ENCODE measurements at regions not wholly inside any gene's neighbourhood (a gene's known extent, or its start where the extent isn't known, plus 50 kb on each side); places are given as distances from the start of the nearest gene placed in this dataset.

- TF ChIP-seq YY1 (IDR thresholded peaks at IDR 0.05; ENCODE audit: low read depth) (no peak), TCF12 (IDR thresholded peaks at IDR 0.05; ENCODE audit: low read depth) (no peak), NFIC (IDR thresholded peaks at IDR 0.05) (no peak), FOXM1 (IDR thresholded peaks at IDR 0.05; ENCODE audit: borderline replicate concordance, low read depth) (no peak), MAX (IDR thresholded peaks at IDR 0.05) (no peak), ZBTB7A (IDR thresholded peaks at IDR 0.05; ENCODE audit: low read depth) (no peak), TEAD4 (IDR thresholded peaks at IDR 0.05) (no peak)
These were observed 707.1 kb downstream of the EFNA5 start for GRCh38 chr5:106963630-106964029.

- TF ChIP-seq EP300 (IDR thresholded peaks at IDR 0.05; ENCODE audit: borderline replicate concordance) (no peak), TAF1 (IDR thresholded peaks at IDR 0.05; ENCODE audit: low read depth) (no peak), USF1 (IDR thresholded peaks at IDR 0.05) (no peak), NFIC (IDR thresholded peaks at IDR 0.05) (no peak)
These were observed 708.1 kb downstream of the EFNA5 start for GRCh38 chr5:106962464-106963230.

GRCh38 chr5:106959387-106959786 lies 711.4 kb downstream of the EFNA5 start:
- TF ChIP-seq EGR1 (IDR thresholded peaks at IDR 0.05) (no peak), TCF12 (IDR thresholded peaks at IDR 0.05; ENCODE audit: low read depth) (no peak)

GRCh38 chr5:106957336-106957735 lies 713.4 kb downstream of the EFNA5 start:
- TF ChIP-seq USF1 (IDR thresholded peaks at IDR 0.05) (no peak), ZBTB7A (IDR thresholded peaks at IDR 0.05; ENCODE audit: low read depth) (no peak)

- TF ChIP-seq REST (IDR thresholded peaks at IDR 0.05; ENCODE audit: low read depth) = no peak
- TF ChIP-seq MAX (IDR thresholded peaks at IDR 0.05) = no peak
- no peak for TF ChIP-seq TCF12 (IDR thresholded peaks at IDR 0.05; ENCODE audit: low read depth)
- TF ChIP-seq YY1 (IDR thresholded peaks at IDR 0.05; ENCODE audit: low read depth) = no peak
- no peak for TF ChIP-seq RAD21 (IDR thresholded peaks at IDR 0.05; ENCODE audit: low read depth)
- TF ChIP-seq CEBPB (IDR thresholded peaks at IDR 0.05) = no peak
- TF ChIP-seq FOXM1 (IDR thresholded peaks at IDR 0.05; ENCODE audit: borderline replicate concordance, low read depth) = no peak
- TF ChIP-seq TEAD4 (IDR thresholded peaks at IDR 0.05) = no peak
- no peak for TF ChIP-seq EP300 (IDR thresholded peaks at IDR 0.05; ENCODE audit: borderline replicate concordance)
- no peak for TF ChIP-seq USF1 (IDR thresholded peaks at IDR 0.05)
- TF ChIP-seq ZBTB7A (IDR thresholded peaks at IDR 0.05; ENCODE audit: low read depth) = no peak
- TF ChIP-seq TAF1 (IDR thresholded peaks at IDR 0.05; ENCODE audit: low read depth) = no peak
- TF ChIP-seq NFIC (IDR thresholded peaks at IDR 0.05) = no peak
- TF ChIP-seq EGR1 (IDR thresholded peaks at IDR 0.05) = no peak
- no peak for TF ChIP-seq CREB1 (IDR thresholded peaks at IDR 0.05; ENCODE audit: low read depth)
These were observed 713.9 kb downstream of the EFNA5 start for GRCh38 chr5:106956886-106957285.

GRCh38 chr5:106956187-106956586 lies 714.5 kb downstream of the EFNA5 start:
- TF ChIP-seq TCF12 (IDR thresholded peaks at IDR 0.05; ENCODE audit: low read depth) (no peak), FOXM1 (IDR thresholded peaks at IDR 0.05; ENCODE audit: borderline replicate concordance, low read depth) (no peak), RAD21 (IDR thresholded peaks at IDR 0.05; ENCODE audit: low read depth) (no peak), CREB1 (IDR thresholded peaks at IDR 0.05; ENCODE audit: low read depth) (no peak), ZBTB7A (IDR thresholded peaks at IDR 0.05; ENCODE audit: low read depth) (no peak), EP300 (IDR thresholded peaks at IDR 0.05; ENCODE audit: borderline replicate concordance) (no peak), TEAD4 (IDR thresholded peaks at IDR 0.05) (no peak), CEBPB (IDR thresholded peaks at IDR 0.05) (no peak), YY1 (IDR thresholded peaks at IDR 0.05; ENCODE audit: low read depth) (no peak), REST (IDR thresholded peaks at IDR 0.05; ENCODE audit: low read depth) (no peak), TAF1 (IDR thresholded peaks at IDR 0.05; ENCODE audit: low read depth) (no peak), NFIC (IDR thresholded peaks at IDR 0.05) (no peak), MAX (IDR thresholded peaks at IDR 0.05) (no peak), USF1 (IDR thresholded peaks at IDR 0.05) (no peak), EGR1 (IDR thresholded peaks at IDR 0.05) (no peak)
